MM.1S (cell line): ENCODE measurements at regions not wholly inside any gene's neighbourhood (a gene's known extent, or its start where the extent isn't known, plus 50 kb on each side); places are given as distances from the start of the nearest gene placed in this dataset.

Experiments used
- DNase-seq: peaks from one replicate; pipeline ENCODE4 v3.0.0-alpha.2; 2015
- H2AFZ ChIP-seq: fragments of 300-600 bp; sonication (generic); 2 replicates; pipeline ENCODE4 v1.6.0; 2016; ENCODE audit warnings: antibody characterized with exemption, low read length
- H3F3A ChIP-seq: fragments of 300-600 bp; sonication (generic); 2 replicates; pipeline ENCODE4 v1.6.1; 2016; ENCODE audit warnings: mild to moderate bottlenecking, antibody characterized with exemption, low read length, moderate library complexity, mixed read lengths; ENCODE audit not compliant: insufficient read depth
- H3K27ac ChIP-seq: fragments of 300-600 bp; sonication (generic); 2 replicates; pipeline ENCODE4 v1.5.1; 2016; ENCODE audit warnings: mild to moderate bottlenecking, low read length
- H3K27me3 ChIP-seq: fragments of 300-600 bp; sonication (generic); replicated peaks from 2 replicates; pipeline ENCODE4 v1.6.0; 2016; ENCODE audit warnings: low read length; ENCODE audit not compliant: insufficient read depth
- H3K36me3 ChIP-seq: fragments of 300-600 bp; sonication (generic); replicated peaks from 2 replicates; pipeline ENCODE4 v1.6.1; 2016; ENCODE audit warnings: mild to moderate bottlenecking, low read length, mixed read lengths; ENCODE audit not compliant: insufficient read depth
- H3K4me1 ChIP-seq: fragments of 300-600 bp; sonication (generic); 2 replicates; pipeline ENCODE4 v1.6.1; 2016; ENCODE audit warnings: low read length, mixed read lengths
- H3K4me2 ChIP-seq: fragments of 300-600 bp; sonication (generic); 2 replicates; pipeline ENCODE4 v1.6.0; 2016; ENCODE audit warnings: low read depth, low read length
- H3K4me3 ChIP-seq: fragments of 300-600 bp; sonication (generic); 2 replicates; pipeline ENCODE4 v1.5.1; 2016; ENCODE audit warnings: low read length, mixed read lengths
- H3K79me2 ChIP-seq: fragments of 300-600 bp; sonication (generic); 2 replicates; pipeline ENCODE4 v1.6.1; 2016; ENCODE audit warnings: mixed run types, low read length, mixed read lengths
- H3K9ac ChIP-seq: fragments of 300-600 bp; sonication (generic); 2 replicates; pipeline ENCODE4 v1.6.1; 2016; ENCODE audit warnings: low read length, mixed read lengths
- H3K9me2 ChIP-seq: fragments of 300-600 bp; sonication (generic); replicated peaks from 2 replicates; pipeline ENCODE4 v1.6.1; 2016; ENCODE audit warnings: mild to moderate bottlenecking, low read length, mixed read lengths; ENCODE audit not compliant: insufficient read depth
- H3K9me3 ChIP-seq: fragments of 300-600 bp; sonication (generic); replicated peaks from 2 replicates; pipeline ENCODE4 v1.6.1; 2016; ENCODE audit warnings: mild to moderate bottlenecking, low read length, mixed read lengths; ENCODE audit not compliant: insufficient read depth
- H4K20me1 ChIP-seq: fragments of 300-600 bp; sonication (generic); 2 replicates; pipeline ENCODE4 v1.6.1; 2016; ENCODE audit warnings: mild to moderate bottlenecking, low read length, moderate library complexity, mixed read lengths; ENCODE audit not compliant: insufficient read depth
- EZH2 ChIP-seq: fragments of 300-600 bp; sonication (generic); optimal IDR thresholded peaks from 2 replicates; pipeline ENCODE3; 2017; ENCODE audit warnings: low read depth, mild to moderate bottlenecking, antibody characterized with exemption, low read length, mixed read lengths
- EZH2phosphoT487 ChIP-seq: fragments of 300-600 bp; sonication (generic); IDR thresholded peaks from 2 replicates; pipeline ENCODE4 v1.6.1; 2018; ENCODE audit warnings: antibody characterized with exemption, low read length
- TF ChIP-seq, protein P1 (sequence below): fragments of 300-600 bp; sonication (generic); IDR thresholded peaks from 2 replicates; pipeline ENCODE4 v1.5.1; 2016; ENCODE audit warnings: antibody characterized with exemption, low read length, mixed read lengths

DNA sequence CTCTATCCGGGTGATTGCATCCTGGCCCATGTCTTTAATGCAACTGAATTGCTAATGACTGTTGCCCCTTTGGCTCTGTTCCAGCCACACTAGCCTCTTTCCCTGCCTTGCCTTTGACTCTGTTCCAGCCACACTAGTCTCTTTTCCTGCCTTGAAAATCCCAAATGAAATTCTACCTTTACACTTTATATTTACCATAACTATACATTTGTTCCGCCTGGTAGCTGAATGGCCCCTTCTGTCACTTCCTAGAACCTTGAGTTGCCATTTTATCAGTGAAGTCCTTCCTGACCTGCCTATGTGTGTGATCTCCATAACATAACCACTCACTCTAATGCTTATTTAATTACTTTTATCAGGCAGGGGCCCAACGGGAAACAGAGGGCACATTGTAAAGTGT, 1120.4 kb upstream of the WWC1 start:
- Histone ChIP-seq H3K27ac (no peak overlapping the region), H3K4me2 (no peak overlapping the region), H3K4me3 (no peak overlapping the region), H3K4me1 (no peaks in the 10 kb centered on the region), H3K79me2 (no peaks in the 10 kb centered on the region), H3F3A (no peaks in the 10 kb centered on the region), H3K36me3 (no peaks in the 10 kb centered on the region), H3K9me2 (no peaks in the 10 kb centered on the region), H4K20me1 (no peaks in the 10 kb centered on the region), H2AFZ (no peak overlapping the region), H3K9me3 (no peaks in the 10 kb centered on the region), H3K9ac (no peak overlapping the region), H3K27me3 (no peaks in the 10 kb centered on the region)
- TF ChIP-seq EZH2phosphoT487 (no peak), EZH2 (no peak)
- TF ChIP-seq, protein P1, sequence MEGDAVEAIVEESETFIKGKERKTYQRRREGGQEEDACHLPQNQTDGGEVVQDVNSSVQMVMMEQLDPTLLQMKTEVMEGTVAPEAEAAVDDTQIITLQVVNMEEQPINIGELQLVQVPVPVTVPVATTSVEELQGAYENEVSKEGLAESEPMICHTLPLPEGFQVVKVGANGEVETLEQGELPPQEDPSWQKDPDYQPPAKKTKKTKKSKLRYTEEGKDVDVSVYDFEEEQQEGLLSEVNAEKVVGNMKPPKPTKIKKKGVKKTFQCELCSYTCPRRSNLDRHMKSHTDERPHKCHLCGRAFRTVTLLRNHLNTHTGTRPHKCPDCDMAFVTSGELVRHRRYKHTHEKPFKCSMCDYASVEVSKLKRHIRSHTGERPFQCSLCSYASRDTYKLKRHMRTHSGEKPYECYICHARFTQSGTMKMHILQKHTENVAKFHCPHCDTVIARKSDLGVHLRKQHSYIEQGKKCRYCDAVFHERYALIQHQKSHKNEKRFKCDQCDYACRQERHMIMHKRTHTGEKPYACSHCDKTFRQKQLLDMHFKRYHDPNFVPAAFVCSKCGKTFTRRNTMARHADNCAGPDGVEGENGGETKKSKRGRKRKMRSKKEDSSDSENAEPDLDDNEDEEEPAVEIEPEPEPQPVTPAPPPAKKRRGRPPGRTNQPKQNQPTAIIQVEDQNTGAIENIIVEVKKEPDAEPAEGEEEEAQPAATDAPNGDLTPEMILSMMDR, result no peak
- no peak for DNase-seq

DNA sequence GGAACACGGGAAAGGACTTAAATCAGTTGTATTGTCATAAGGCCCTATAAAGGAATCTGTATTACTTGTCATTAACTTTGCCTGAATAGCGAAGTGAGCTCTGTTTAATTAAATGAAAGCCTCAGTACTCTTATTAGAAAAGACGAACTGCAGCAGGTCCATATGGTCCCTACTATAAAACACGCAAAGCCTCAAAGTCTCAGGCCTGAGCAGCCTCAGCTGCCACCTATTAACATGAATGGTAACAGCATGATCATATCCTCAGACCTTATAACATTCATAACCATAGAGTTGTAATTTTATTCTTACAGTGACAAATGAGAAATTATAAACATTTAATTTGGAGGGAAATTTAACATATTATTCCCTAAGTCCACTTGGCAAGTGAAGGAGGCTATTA, 1113.7 kb upstream of the WWC1 start:
- H3K9me3 ChIP-seq, result no peaks in the 10 kb centered on the region
- H3K4me2 ChIP-seq, result no peak overlapping the region
- H3K27me3 ChIP-seq, result no peaks in the 10 kb centered on the region
- no peaks in the 10 kb centered on the region for H3K79me2 ChIP-seq
- H3F3A ChIP-seq, result no peaks in the 10 kb centered on the region
- H3K27ac ChIP-seq, result no peak overlapping the region
- H3K4me1 ChIP-seq, result no peaks in the 10 kb centered on the region
- TF ChIP-seq, protein P1, result no peak
- no peak for TF ChIP-seq EZH2
- TF ChIP-seq EZH2phosphoT487, result no peak
- no peak for DNase-seq
- H3K9ac ChIP-seq, result no peak overlapping the region
- H3K36me3 ChIP-seq, result no peaks in the 10 kb centered on the region
- H3K4me3 ChIP-seq, result no peak overlapping the region
- H4K20me1 ChIP-seq, result no peaks in the 10 kb centered on the region
- H2AFZ ChIP-seq, result no peak overlapping the region
- H3K9me2 ChIP-seq, result no peaks in the 10 kb centered on the region

DNA sequence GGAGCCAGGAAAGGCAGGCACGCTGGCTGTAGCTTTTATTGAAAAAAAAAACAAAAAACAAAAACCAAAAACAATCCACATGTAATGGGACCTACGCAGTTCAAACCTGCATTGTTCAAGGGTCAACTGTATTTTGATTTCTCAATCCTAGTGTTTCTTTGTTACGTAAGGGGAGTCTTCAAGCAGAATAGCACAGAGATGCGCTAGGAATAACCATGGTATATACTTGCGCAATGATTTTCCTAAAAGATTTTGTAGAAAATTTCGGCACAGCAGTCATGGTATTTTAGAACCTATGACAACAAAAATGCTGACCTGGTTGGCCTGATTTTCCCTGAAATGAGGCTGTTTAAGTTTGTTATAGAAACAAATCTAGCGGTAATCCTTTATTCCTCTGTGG, 1110.5 kb upstream of the WWC1 start:
- Histone ChIP-seq H3K4me2 (no peak overlapping the region), H3K36me3 (no peaks in the 10 kb centered on the region), H2AFZ (no peak overlapping the region), H3K9ac (no peak overlapping the region), H3K4me3 (no peak overlapping the region), H3K27ac (no peak overlapping the region), H3K79me2 (no peaks in the 10 kb centered on the region), H3K9me2 (no peaks in the 10 kb centered on the region), H3F3A (no peaks in the 10 kb centered on the region), H4K20me1 (no peaks in the 10 kb centered on the region), H3K27me3 (no peaks in the 10 kb centered on the region), H3K4me1 (no peaks in the 10 kb centered on the region), H3K9me3 (no peaks in the 10 kb centered on the region)
- no peak for DNase-seq
- TF ChIP-seq EZH2 (no peak), EZH2phosphoT487 (no peak)
- TF ChIP-seq, protein P1, result no peak
